ENCODE measurements at regions not wholly inside any gene's neighbourhood (a gene's known extent, or its start where the extent isn't known, plus 50 kb on each side); places are given as distances from the start of the nearest gene placed in this dataset.

- Histone ChIP-seq H4K20me1 (ENCODE audit: insufficient read depth, low read length) (no peaks in the 10 kb centered on the region), H2AFZ (ENCODE audit: low read length) (no peak overlapping the region), H3K27ac (ENCODE audit: low read depth, low read length, poor library complexity, severe bottlenecking) (no peak overlapping the region), H3K4me2 (ENCODE audit: low read length) (no peak overlapping the region), H3K79me2 (ENCODE audit: insufficient read depth, low read depth, low read length) (no peaks in the 10 kb centered on the region), H3K4me1 (ENCODE audit: insufficient read depth, low read length, poor library complexity, severe bottlenecking) (no peaks in the 10 kb centered on the region), H3K9me3 (ENCODE audit: low read length) (no peaks in the 10 kb centered on the region), H3K9me2 (ENCODE audit: insufficient read depth, low read length) (no peaks in the 10 kb centered on the region), H3K36me3 (ENCODE audit: insufficient read depth, low read length) (no peaks in the 10 kb centered on the region), H3K4me3 (ENCODE audit: low read depth, low read length, poor library complexity, severe bottlenecking) (no peak overlapping the region)
- TF ChIP-seq, protein P1, sequence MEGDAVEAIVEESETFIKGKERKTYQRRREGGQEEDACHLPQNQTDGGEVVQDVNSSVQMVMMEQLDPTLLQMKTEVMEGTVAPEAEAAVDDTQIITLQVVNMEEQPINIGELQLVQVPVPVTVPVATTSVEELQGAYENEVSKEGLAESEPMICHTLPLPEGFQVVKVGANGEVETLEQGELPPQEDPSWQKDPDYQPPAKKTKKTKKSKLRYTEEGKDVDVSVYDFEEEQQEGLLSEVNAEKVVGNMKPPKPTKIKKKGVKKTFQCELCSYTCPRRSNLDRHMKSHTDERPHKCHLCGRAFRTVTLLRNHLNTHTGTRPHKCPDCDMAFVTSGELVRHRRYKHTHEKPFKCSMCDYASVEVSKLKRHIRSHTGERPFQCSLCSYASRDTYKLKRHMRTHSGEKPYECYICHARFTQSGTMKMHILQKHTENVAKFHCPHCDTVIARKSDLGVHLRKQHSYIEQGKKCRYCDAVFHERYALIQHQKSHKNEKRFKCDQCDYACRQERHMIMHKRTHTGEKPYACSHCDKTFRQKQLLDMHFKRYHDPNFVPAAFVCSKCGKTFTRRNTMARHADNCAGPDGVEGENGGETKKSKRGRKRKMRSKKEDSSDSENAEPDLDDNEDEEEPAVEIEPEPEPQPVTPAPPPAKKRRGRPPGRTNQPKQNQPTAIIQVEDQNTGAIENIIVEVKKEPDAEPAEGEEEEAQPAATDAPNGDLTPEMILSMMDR (conservative IDR thresholded peaks at IDR 0.05; ENCODE audit: low read length): no peak
- TF ChIP-seq EZH2phosphoT487 (IDR thresholded peaks at IDR 0.05; ENCODE audit: borderline replicate concordance, low read depth, low read length): no peak
- intact Hi-C loops (cut with micrococcal nuclease; ENCODE audit: unreplicated experiment): no loop called here
- ChIA-PET CTCF (ENCODE audit: unreplicated experiment) (no interaction called here), POLR2A (interaction anchor here (0.7 kb wide), 1 partner anchor 64 kb away, joined by 3 read pairs; no protein-coding TSS in a partner anchor)
- BruUV-seq (replicated peaks): no TSS peak
- no peak for DNase-seq (ENCODE audit: low spot score)
Measured at GRCh38 chrX:114221445-114221844, 362.4 kb upstream of the HTR2C start.

DNA sequence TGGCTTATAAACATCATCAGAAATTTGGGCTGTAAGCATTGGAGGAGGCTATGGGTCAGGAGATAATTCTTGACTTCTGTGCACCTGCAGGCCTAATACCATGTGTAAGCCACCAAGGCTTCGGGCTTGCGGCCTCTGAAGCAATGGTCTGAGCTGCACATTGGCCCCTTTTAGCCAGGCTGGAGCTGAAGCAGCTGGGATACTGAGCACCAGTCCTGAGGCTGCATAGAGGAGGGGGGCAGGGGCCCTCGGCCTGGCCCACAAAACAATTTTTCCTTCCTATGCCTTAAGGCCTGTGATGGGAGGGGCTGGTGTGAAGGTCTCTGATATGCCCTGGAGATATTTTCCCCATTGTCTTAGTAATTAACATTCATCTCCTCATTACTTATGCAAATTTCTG, 373.0 kb upstream of the HTR2C start:
- Histone ChIP-seq H3K4me3 (ENCODE audit: low read depth, low read length, poor library complexity, severe bottlenecking) (no peak overlapping the region), H3K27ac (ENCODE audit: low read depth, low read length, poor library complexity, severe bottlenecking) (no peak overlapping the region), H2AFZ (ENCODE audit: low read length) (no peak overlapping the region), H3K9me2 (ENCODE audit: insufficient read depth, low read length) (no peaks in the 10 kb centered on the region), H3K9me3 (ENCODE audit: low read length) (no peaks in the 10 kb centered on the region), H3K4me1 (ENCODE audit: insufficient read depth, low read length, poor library complexity, severe bottlenecking) (no peaks in the 10 kb centered on the region), H3K36me3 (ENCODE audit: insufficient read depth, low read length) (no peaks in the 10 kb centered on the region), H4K20me1 (ENCODE audit: insufficient read depth, low read length) (no peaks in the 10 kb centered on the region), H3K4me2 (ENCODE audit: low read length) (no peak overlapping the region), H3K79me2 (ENCODE audit: insufficient read depth, low read depth, low read length) (no peaks in the 10 kb centered on the region)
- BruUV-seq (replicated peaks): no TSS peak
- ChIA-PET CTCF (ENCODE audit: unreplicated experiment) (no interaction called here), POLR2A (no interaction called here)
- intact Hi-C loops (cut with micrococcal nuclease; ENCODE audit: unreplicated experiment): no loop called here
- no peak for TF ChIP-seq EZH2phosphoT487 (IDR thresholded peaks at IDR 0.05; ENCODE audit: borderline replicate concordance, low read depth, low read length)
- TF ChIP-seq, protein P1 (conservative IDR thresholded peaks at IDR 0.05; ENCODE audit: low read length): no peak
- DNase-seq (ENCODE audit: low spot score): no peak

- ChIA-PET POLR2A (no interaction called here), CTCF (ENCODE audit: unreplicated experiment) (no interaction called here)
- H3K9me2 ChIP-seq (ENCODE audit: insufficient read depth, low read length): no peaks in the 10 kb centered on the region
- H3K4me3 ChIP-seq (ENCODE audit: low read depth, low read length, poor library complexity, severe bottlenecking): no peak overlapping the region
- intact Hi-C loops (cut with micrococcal nuclease; ENCODE audit: unreplicated experiment): no loop called here
- H4K20me1 ChIP-seq (ENCODE audit: insufficient read depth, low read length): no peaks in the 10 kb centered on the region
- no peaks in the 10 kb centered on the region for H3K4me1 ChIP-seq (ENCODE audit: insufficient read depth, low read length, poor library complexity, severe bottlenecking)
- no peaks in the 10 kb centered on the region for H3K79me2 ChIP-seq (ENCODE audit: insufficient read depth, low read depth, low read length)
- no peaks in the 10 kb centered on the region for H3K36me3 ChIP-seq (ENCODE audit: insufficient read depth, low read length)
- no peak overlapping the region for H3K4me2 ChIP-seq (ENCODE audit: low read length)
- DNase-seq (ENCODE audit: low spot score): no peak
- TF ChIP-seq, protein P1 (conservative IDR thresholded peaks at IDR 0.05; ENCODE audit: low read length): no peak
- no peak for TF ChIP-seq EZH2phosphoT487 (IDR thresholded peaks at IDR 0.05; ENCODE audit: borderline replicate concordance, low read depth, low read length)
- no peaks in the 10 kb centered on the region for H3K9me3 ChIP-seq (ENCODE audit: low read length)
- BruUV-seq (replicated peaks): no TSS peak
- H2AFZ ChIP-seq (ENCODE audit: low read length): no peak overlapping the region
- H3K27ac ChIP-seq (ENCODE audit: low read depth, low read length, poor library complexity, severe bottlenecking): no peak overlapping the region
Measured at GRCh38 chrX:114201622-114202021, 382.3 kb upstream of the HTR2C start.

Measured in OCI-LY7 (cell line).